Liver (tissue), 8 donors: ENCODE measurements at regions not wholly inside any gene's neighbourhood (a gene's known extent, or its start where the extent isn't known, plus 50 kb on each side); places are given as distances from the start of the nearest gene placed in this dataset.
"Not testable (repeated sequence)": the region's sequence is repeated elsewhere in the genome, so short reads cannot be mapped to it uniquely, and the experiment has no call there.

Source experiments
- DNase-seq: peaks from one replicate; pipeline ENCODE4 v3.0.0-alpha.2; 2017; ENCODE audit warnings: low spot score
- H3K27ac ChIP-seq, 2 donors: one replicate each; pipeline ENCODE4 v1.7.0; 2013; ENCODE audit warnings: inconsistent platforms in 2 of 2, low read length in 2 of 2, control low read depth in 1 of 2, low read depth in 1 of 2, mild to moderate bottlenecking in 1 of 2
- H3K27me3 ChIP-seq, 4 donors: one replicate each; pipeline versions ENCODE4 v1.6.1 to v1.7.0; 2013; ENCODE audit warnings: low read length in 3 of 4, inconsistent platforms in 1 of 4, mild to moderate bottlenecking in 1 of 4, moderate library complexity in 1 of 4; ENCODE audit not compliant: control insufficient read depth in 4 of 4, insufficient read depth in 4 of 4
- H3K36me3 ChIP-seq, 4 donors: one replicate each; pipeline versions ENCODE4 v1.6.1 to v1.7.0; 2013; ENCODE audit warnings: low read length in 3 of 4, mild to moderate bottlenecking in 3 of 4, low read depth in 1 of 4, moderate library complexity in 1 of 4; ENCODE audit not compliant: control insufficient read depth in 4 of 4, insufficient read depth in 3 of 4
- H3K4me1 ChIP-seq, 4 donors: one replicate each; pipeline versions ENCODE4 v1.6.1 to v1.7.0; 2013; ENCODE audit warnings: low read length in 3 of 4, mild to moderate bottlenecking in 3 of 4, moderate library complexity in 1 of 4; ENCODE audit not compliant: control insufficient read depth in 4 of 4, insufficient read depth in 4 of 4
- H3K4me3 ChIP-seq, 3 donors: one replicate each; pipeline versions ENCODE4 v1.6.1 to v1.7.0; 2013; ENCODE audit warnings: low read length in 3 of 3, control low read depth in 1 of 3, low read depth in 1 of 3, mild to moderate bottlenecking in 1 of 3
- H3K9ac ChIP-seq, 2 donors: one replicate each; pipeline ENCODE4 v1.7.0; 2013; ENCODE audit warnings: low read length in 2 of 2, mild to moderate bottlenecking in 2 of 2, moderate library complexity in 2 of 2, control low read depth in 1 of 2, low read depth in 1 of 2
- H3K9me3 ChIP-seq, 4 donors: one replicate each; pipeline versions ENCODE4 v1.6.1 to v1.7.0; 2013; ENCODE audit warnings: low read length in 3 of 4; ENCODE audit not compliant: control insufficient read depth in 4 of 4
- ATF3 ChIP-seq: IDR thresholded peaks from 2 replicates; pipeline ENCODE4 v1.6.1; 2016; ENCODE audit warnings: antibody characterized with exemption
- CTCF ChIP-seq: fragments of 150-350 bp; IDR thresholded peaks from 2 replicates; pipeline ENCODE4 v1.5.1; 2017; ENCODE audit warnings: improper control_type of control experiment, low read depth, low read length; ENCODE audit not compliant: missing input control
- EGR1 ChIP-seq, 2 donors: IDR thresholded peaks; 2 replicates each; pipeline ENCODE4 v1.6.1; 2016 to 2018; ENCODE audit warnings: antibody characterized with exemption in 2 of 2, low read depth in 2 of 2
- FOXA2 ChIP-seq: IDR thresholded peaks from 2 replicates; pipeline ENCODE4 v1.6.1; 2016; ENCODE audit warnings: antibody characterized with exemption
- HNF4G ChIP-seq: IDR thresholded peaks from 2 replicates; pipeline ENCODE4 v1.6.1; 2016; ENCODE audit warnings: antibody characterized with exemption
- JUND ChIP-seq, 2 donors: IDR thresholded peaks; 2 replicates each; pipeline ENCODE4 v1.6.1; 2016; ENCODE audit warnings: antibody characterized with exemption in 2 of 2
- MAX ChIP-seq: IDR thresholded peaks from 2 replicates; pipeline ENCODE4 v1.6.1; 2016; ENCODE audit warnings: antibody characterized with exemption
- NR2F2 ChIP-seq: IDR thresholded peaks from 2 replicates; pipeline ENCODE4 v1.6.1; 2016; ENCODE audit warnings: antibody characterized with exemption
- RAD21 ChIP-seq, 2 donors: IDR thresholded peaks; 2 replicates each; pipeline ENCODE4 v1.6.1; 2016; ENCODE audit warnings: antibody characterized with exemption in 2 of 2, mild to moderate bottlenecking in 2 of 2
- REST ChIP-seq: IDR thresholded peaks from 2 replicates; pipeline ENCODE4 v1.6.1; 2016; ENCODE audit warnings: antibody characterized with exemption, mild to moderate bottlenecking
- RXRA ChIP-seq, 2 donors: IDR thresholded peaks; 2 replicates each; pipeline ENCODE4 v1.6.1; 2017 to 2018; ENCODE audit warnings: antibody characterized with exemption in 2 of 2, mild to moderate bottlenecking in 1 of 2
- SP1 ChIP-seq: IDR thresholded peaks from 2 replicates; pipeline ENCODE4 v1.6.1; 2018; ENCODE audit warnings: antibody characterized with exemption, mild to moderate bottlenecking
- TAF1 ChIP-seq: conservative IDR thresholded peaks from 2 replicates; pipeline ENCODE4 v1.6.1; 2016; ENCODE audit warnings: antibody characterized with exemption, mild to moderate bottlenecking
- WGBS: extraction: QIAGEN DNeasy Blood & Tissue Kit; methylation state at CpG from one replicate; pipeline ENCODE4 v1.1.7; 2013; 5-methylcytosine and 5-hydroxymethylcytosine counted together
- donor health status: healthy.
- donor health status: healthy.
- donor health status: healthy.
- donor health status: healthy.
- donor health status: healthy.

- no peak for TF ChIP-seq CTCF
- no peak for TF ChIP-seq ATF3
These were observed 201.7 kb downstream of the CDRT15L2 start (continued) for GRCh38 chr17:20781260-20781659.

- not testable (repeated sequence) for H3K27me3 ChIP-seq, H3K9ac ChIP-seq, DNase-seq, H3K36me3 ChIP-seq, H3K27ac ChIP-seq, H3K9me3 ChIP-seq, H3K4me3 ChIP-seq, H3K4me1 ChIP-seq
- 93% methylated on average over 6 of the region's 6 CpGs for whole genome bisulfite sequencing
These were observed 202.3 kb downstream of the CDRT15L2 start for GRCh38 chr17:20781869-20782268.

- Histone ChIP-seq H3K27ac (no peak overlapping the region), H3K27me3 (peaks cover 0 to 4% (median under 1%) of the 10 kb centered on the region in 4 donors), H3K9me3 (no peaks in the 10 kb centered on the region), H3K36me3 (no peaks in the 10 kb centered on the region), H3K4me1 (no peaks in the 10 kb centered on the region), H3K9ac (no peak overlapping the region), H3K4me3 (no peak overlapping the region)
- TF ChIP-seq EGR1 (IDR thresholded peaks at IDR 0.05; ENCODE audit: low read depth in 2 of 2) (no peak), RAD21 (IDR thresholded peaks at IDR 0.05) (no peak), FOXA2 (no peak)
- DNase-seq, result no peak
- 79% methylated on average over 3 of the region's 3 CpGs for WGBS
These were observed 203.6 kb downstream of the CDRT15L2 start for GRCh38 chr17:20783091-20783490.

- Histone ChIP-seq H3K9ac (no peak overlapping the region), H3K27ac (no peak overlapping the region), H3K4me1 (no peaks in the 10 kb centered on the region), H3K9me3 (no peaks in the 10 kb centered on the region), H3K36me3 (no peaks in the 10 kb centered on the region), H3K27me3 (peaks cover 0 to 4% (median under 1%) of the 10 kb centered on the region in 4 donors), H3K4me3 (no peak overlapping the region)
- no peak for TF ChIP-seq JUND (IDR thresholded peaks at IDR 0.05)
- TF ChIP-seq MAX, result no peak
- TF ChIP-seq TAF1, result no peak
- no peak for TF ChIP-seq SP1
- TF ChIP-seq RAD21 (IDR thresholded peaks at IDR 0.05), result no peak
- TF ChIP-seq HNF4G, result no peak
- no peak for TF ChIP-seq FOXA2
- no peak for DNase-seq
- 27% methylated on average over 48 of the region's 48 CpGs for WGBS
These were observed 204.7 kb downstream of the CDRT15L2 start for GRCh38 chr17:20784100-20784665.

GRCh38 chr17:20787281-20787680 lies 207.8 kb downstream of the CDRT15L2 start:
- no peak for DNase-seq
- no peaks in the 10 kb centered on the region for H3K36me3 ChIP-seq
- no peak overlapping the region for H3K9ac ChIP-seq
- peaks cover 0 to 4% (median under 1%) of the 10 kb centered on the region in 4 donors for H3K27me3 ChIP-seq
- WGBS, result 73% methylated on average over 6 of the region's 6 CpGs
- H3K4me1 ChIP-seq, result no peaks in the 10 kb centered on the region
- H3K4me3 ChIP-seq, result no peak overlapping the region
- no peaks in the 10 kb centered on the region for H3K9me3 ChIP-seq
- no peak overlapping the region for H3K27ac ChIP-seq
- no peak for TF ChIP-seq REST
- TF ChIP-seq TAF1, result no peak
- no peak for TF ChIP-seq NR2F2
- TF ChIP-seq EGR1 (IDR thresholded peaks at IDR 0.05; ENCODE audit: low read depth in 2 of 2), result no peak
- no peak for TF ChIP-seq RXRA (IDR thresholded peaks at IDR 0.05)
- no peak for TF ChIP-seq CTCF
- no peak for TF ChIP-seq HNF4G
